NCI-H1417 treated with DMSO at 0.1 percent for 48 hours (cell line): ENCODE measurements at regions not wholly inside any gene's neighbourhood (a gene's known extent, or its start where the extent isn't known, plus 50 kb on each side); places are given as distances from the start of the nearest gene placed in this dataset.

Experiments used
- DNase-seq: peaks from one replicate; lab custom pipeline; 2025; lab: John Stamatoyannopoulos, UW

DNA sequence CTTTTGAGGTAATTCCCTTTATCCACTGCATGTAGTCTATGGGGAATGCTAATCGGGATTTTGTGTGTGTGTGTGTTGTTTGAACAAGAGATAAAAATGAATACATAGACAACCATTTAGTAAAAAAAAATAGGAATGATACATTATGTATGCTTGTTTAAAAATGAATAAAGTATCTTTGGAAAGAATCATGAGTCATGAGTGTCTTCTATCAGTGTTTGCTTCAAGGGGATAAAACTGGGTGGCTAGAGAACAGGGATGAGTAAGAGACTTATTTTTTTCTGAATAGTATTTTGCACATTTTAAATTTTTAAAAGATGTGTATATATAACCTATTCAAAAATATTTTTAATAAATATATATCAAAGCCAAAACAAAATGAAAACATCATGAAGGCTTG, 839.4 kb upstream of the ADGRL4 start:
- DNase-seq: no peak

DNA sequence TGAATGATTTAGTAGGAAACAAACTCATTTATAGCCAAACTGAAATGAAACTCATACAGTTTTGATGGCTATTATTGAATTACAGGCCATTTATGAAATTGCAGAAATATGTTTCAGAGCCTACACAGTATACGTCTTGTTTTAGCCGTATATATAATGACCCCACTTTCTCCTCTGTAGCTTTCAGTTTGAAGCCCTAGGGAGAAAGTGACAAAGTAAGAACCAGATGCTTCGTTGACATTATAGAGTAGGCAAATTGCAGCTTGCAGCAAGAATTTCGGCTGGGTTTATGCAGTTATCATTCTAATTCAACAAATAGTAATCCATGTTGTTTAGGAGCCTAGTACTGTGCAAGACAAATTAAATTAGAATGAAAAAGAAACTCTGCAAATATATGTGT, 836.3 kb upstream of the ADGRL4 start:
- DNase-seq: no peak

DNA sequence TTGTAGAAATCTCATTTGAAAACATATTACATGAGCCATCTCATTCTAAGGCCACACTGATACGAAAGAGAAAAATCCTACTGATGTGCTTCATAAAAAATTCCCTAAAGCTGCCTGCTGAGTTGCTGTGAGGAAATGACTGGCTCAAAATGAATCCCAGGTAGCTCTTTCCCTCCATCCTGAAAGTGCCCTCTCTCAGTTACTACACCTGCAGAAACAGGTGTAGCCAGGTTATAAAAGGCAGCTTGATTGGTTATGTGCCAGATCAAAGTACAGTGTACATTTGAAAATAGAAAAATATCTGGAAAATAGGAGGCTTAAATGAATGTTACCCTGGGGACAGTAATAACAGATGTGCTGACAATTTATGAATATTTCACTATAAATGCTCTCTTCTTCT, 833.4 kb upstream of the ADGRL4 start:
- no peak for DNase-seq

DNA sequence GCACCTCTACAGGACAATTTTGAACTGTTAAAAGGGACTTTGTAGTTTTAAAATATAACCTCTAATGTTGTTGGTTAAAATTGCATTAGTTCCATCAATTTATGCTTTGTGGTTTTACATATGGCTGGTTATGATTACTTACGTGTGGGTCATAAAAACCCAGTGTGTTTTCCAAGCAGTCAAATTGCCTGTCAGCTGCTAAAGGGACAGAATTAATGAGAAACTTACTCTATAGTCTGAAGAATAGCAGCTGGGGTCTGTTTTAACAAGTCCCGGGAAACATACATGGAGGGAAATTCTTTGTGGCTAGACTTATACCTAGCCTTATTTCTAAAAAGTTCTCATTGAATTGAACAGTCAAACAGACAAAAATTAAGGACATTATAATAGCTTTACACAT, 820.9 kb upstream of the ADGRL4 start:
- DNase-seq: no peak

DNA sequence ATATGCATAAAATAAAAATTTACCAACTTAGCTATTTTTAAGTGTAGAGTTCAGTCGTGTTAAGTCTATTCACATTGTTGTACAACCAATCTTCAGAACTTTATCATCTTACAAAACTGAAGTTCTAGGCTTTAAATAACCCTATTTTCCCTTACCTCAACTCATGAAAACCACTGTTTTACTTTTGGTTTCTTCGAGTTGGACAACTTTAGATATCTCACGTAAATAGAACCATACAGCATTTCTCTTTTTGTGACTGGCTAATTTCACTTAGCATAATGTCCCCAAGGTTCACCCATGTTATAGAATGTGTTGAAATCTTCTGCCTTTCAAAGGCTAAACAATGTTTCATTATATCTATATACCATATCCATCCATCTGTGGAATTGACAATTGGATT, 819.0 kb upstream of the ADGRL4 start:
- DNase-seq: no peak

DNA sequence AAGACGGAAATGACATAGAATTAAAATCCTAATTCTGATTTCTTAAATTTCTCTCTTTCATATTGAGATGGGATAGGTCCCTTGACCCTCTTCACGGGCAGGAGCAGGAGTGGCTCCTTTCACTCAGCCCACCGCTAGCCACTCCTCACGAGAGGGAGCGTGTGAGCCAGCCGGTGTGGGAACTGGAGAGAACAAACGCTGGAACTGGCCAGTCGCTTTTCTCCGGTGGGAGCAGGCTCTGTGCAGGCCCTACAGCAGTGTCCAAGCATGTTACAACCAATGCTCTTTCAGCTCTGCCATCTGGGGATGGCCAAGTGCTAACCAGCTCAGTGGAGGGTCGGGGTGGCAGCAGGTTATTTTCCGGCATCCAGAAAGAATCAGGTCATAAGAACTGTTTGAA, 815.5 kb upstream of the ADGRL4 start:
- DNase-seq: no peak

DNA sequence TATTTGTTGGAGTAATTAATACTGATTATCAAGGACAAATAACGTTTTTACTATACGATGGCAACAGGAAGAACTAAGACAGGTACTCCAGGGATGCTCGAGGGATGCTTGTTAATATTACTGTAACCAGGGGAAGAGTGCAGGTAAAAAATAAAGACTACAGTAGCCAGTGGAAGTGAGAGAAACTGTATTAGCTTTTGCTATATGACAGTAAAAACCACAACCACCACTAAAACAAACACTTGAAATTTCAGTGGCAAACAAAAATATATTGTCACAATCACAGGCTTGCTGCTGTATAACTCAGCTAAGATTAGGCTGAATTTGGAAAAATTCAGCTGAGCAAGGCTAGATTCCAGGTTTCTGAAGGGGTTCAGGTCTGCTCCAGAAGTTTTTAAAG, 812.6 kb upstream of the ADGRL4 start:
- no peak for DNase-seq

DNA sequence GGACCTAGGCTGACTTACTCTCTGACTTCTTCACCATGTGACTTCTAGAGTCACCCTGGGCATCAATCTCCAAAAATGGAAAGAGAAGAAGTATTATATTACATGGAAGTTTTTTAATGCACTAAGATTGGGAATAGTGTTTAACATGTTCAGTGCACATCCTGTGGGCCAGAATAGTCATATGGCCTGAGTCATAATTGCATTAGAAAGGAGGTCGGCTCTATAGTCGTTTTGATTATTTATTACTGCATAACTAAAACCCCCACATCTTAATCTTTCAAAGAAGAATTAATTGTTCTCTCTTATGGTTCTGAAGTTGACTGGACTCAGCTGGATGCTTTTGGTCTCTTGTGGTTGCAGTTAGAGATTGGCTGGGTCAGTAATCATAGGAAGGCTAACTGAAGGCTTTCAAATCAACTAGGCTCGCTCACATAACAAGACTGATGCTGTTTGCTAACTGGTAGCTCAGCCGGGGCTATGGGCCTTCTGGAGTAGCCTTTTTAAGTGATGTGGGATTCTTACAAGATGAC, 810.6 kb upstream of the ADGRL4 start:
- DNase-seq: no peak

DNA sequence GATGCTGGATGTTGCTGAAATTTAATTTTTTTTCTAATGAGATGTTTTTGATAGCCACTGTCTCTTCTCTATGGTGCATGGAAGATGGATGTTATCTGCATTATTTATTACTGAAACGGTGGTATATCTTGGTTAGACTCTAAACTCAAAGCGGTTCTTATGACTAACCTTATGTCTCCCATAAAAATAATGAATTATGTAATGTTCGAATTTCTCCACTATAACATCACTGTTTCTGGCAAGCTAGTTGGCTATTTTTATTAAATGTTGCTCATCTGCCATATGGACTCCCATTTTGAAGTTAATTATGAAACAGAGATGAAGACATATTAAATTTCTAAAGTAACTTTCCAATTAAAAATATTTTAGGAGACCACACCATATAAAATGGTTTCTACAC, 808.6 kb upstream of the ADGRL4 start:
- DNase-seq: no peak

DNA sequence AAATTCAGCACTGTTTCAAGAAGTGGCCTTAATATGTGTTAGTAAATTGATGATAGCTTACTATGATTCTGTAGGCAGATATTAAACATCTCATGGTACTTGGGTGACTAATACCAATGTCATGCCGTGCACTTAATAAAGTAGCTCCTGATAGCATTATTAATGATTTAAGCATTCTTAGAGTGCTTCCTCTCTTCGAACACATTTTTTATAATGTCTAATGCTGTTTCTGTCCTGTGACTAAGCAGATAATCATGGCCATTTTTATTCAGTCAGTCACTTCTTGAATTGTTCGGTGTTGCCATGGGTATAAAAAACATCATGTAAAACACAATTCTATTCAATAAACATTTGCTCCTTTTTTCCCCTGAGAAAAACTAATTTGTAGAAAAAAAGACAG, 804.6 kb upstream of the ADGRL4 start:
- DNase-seq: no peak

DNA sequence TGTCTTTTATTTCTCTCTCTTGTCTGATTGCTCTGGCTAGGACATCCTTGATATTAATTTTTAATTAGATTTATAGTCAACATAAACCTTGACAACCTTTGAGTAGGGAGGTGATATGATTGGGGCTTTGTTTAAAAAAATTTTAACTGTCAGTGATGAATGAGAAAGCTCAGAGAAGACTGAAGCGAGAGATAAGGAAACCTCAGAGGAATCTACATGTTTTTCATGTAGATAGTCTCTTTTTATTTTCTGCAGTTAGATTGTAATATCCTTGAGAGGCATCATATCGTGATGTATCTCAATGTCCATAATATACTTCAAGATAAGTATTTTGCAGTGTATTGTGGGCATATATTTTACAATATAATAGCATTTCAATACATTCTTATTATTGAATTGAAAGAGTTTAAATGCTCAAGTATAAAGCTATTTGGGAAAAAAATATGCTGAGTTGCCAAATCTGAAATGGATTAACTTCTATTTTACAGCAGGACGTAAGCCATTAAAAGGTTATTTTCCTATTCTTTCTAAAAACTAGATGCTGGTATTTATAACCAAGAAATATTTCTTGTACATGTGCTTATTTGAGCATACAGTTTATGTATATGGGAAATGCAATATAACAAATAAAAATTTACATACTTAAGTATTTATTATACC, 802.4 kb upstream of the ADGRL4 start:
- no peak for DNase-seq

DNA sequence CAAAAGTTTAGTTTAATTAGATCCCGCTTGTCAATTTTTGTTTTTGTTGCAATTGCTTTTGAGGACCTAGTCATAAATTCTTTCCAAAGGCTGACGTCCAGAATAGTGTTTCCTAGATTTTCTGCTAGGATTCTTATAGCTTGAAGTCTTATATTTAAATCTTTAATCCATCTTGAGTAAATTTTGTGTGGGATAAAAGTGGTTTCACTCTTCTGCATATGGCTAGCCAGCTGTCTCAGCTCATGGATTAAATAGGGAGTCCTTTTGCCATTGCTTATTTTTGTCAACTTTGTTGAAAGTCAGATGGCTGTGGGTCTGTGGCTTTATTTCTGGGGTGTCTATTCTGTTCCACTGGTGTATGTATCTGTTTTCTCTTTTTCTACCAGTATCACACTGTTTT, 801.3 kb upstream of the ADGRL4 start:
- DNase-seq: no peak

DNA sequence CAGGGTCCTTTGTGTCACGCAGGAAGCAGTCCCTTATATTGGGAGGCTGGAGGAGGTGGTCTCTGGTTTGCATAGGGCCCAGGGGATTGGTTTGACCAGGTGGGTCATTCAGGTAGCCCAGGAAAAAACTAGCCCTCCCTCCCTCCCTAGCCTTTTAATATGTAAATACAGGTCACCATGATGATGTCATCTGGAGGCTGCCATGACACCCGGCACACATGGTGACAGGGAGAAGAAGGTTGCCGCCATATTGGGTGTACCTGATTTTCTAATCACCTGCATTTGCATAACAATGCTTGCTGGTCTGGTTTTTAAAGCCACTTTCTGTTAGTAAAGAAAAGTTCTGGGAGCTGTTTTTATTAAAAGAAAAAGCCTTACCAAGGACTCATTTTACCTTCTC, 791.0 kb upstream of the ADGRL4 start:
- no peak for DNase-seq

DNA sequence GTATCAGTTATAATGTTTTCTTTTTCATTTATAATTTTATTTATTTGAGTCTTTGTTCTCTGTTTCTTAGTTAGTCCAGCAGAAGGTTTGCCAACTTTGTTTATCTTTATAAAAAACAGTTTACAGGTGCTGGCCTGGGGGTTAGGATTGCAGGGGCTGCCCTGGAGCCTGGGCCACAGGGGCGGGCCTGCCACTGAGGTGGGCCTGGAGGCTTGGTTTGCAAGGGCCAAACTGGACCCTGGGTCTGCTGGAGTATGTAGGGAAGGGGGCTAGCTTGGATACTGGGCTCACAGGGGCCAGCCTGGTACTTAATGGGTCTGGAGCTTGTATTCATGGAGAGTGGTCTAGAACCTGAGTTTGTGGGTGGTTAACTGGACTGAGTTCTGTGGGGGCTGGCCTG, 789.9 kb upstream of the ADGRL4 start:
- DNase-seq: no peak

DNA sequence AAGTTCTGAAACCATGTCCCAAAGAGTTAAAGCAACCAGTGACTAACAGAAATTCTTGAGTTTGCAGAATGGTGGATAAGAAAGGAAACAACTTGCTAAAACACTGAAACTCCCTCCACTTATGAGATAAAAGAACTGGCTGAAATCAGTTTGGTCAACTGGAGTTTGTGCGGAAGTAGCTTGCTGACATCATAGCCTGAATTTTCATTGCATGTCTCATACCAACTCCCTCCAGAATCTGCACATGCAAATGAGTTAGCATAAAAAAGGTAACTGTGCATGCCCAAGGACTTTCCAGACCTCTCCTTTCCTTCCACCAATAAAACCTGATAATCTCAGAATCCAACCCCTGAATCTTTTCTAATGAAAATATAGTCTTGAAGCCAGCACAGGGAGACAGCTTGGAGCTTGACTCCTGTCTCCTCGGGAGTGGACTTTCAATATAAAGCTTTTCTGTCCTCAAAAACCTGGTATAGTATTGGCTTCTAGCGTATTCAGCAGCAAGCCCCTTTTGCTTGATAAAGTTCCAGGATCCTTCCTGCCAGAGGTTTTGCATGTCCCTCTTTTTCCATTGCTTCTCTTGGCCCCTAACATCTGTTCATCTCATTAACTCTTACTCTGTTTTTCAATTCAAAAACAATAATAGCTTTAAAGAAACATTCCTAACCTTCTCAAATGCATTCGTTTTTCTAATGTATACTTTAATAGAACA, 785.8 kb upstream of the ADGRL4 start:
- no peak for DNase-seq

DNA sequence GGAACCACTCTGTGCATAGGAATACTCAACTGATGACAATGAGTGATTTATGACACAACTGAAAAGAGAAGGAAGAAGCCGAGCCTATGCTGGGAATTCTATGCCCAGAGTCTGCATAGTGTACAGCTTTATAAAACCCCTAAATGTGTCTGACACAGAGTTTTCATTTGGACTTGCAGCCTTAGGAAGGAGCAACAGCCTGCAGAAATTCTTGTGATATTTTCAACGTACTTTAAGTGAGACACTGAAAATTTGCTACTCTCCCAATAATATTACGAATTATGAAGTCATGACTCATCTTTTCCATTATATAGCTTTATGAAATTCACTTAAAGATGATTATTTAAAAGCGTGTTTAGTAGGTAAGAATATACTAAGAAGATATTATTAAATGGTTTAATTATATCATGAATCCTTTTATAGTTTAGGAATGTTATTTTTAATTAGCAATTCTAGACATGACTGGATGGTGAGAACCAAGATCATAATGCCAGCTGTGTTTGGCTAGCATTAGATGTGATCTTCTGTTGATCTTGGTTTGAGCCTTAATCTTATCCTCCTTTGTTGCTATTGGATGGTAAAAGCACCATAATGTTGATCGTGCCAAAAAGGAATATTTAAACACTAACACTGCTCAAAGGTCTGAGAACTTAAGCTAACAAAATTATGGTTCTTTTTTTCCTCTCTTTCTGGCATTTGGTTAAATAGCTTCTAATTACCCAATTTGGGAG, 785.1 kb upstream of the ADGRL4 start:
- no peak for DNase-seq

DNA sequence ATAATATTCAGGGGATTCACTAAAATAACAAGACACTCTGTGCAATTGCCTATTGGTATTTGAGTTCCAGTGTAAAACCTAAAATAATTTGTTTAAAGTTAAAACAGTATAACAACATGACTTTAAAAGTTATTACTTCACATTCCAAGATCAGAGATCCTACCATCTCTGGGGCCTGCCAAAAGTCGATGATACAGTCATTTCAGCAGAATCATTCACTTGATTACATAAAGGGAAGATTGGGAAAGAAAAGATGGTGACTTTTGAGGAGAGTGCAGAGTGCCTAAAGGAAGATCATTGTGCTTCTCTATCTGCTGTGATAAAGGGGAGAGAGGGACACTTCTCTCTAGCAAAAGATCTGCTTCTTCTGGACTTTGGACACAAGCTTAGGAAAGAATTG, 784.4 kb upstream of the ADGRL4 start:
- no peak for DNase-seq

DNA sequence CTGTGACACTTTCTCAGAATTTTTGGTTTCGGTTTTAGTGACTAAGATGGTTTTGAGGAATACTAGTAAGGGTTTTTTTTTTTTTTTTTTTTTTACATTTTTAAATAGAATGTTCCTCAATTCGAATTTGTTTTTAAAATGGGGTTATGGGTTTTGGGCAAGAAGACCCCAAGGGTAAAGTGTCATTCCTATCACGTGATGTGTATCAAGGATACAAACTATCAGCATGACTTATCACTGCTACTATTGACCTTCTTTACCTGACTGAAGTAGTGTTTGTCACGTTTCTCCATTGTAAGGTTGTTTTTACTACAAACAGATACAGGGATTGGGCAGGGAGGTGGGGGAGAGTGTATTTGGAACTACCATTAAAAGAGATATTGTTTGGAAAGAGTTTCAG, 781.1 kb upstream of the ADGRL4 start:
- no peak for DNase-seq

DNA sequence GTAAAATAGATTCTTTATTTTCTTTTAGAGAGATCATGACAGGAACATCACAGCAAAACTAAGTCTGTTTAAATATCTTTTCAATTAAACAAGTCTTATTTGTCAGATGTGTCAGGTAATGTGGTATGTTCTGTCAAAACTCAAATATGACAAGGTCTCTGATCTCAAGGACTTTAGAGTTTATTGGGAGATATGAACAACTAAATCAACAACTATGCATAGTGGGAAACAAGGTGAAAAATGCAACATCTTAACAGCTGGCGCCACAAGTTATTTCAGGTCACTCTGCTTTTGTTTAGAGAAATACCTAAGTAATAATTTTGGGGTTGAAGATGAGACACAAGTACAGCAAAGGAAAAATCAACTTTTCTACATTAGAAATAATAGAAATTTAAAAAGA, 779.4 kb upstream of the ADGRL4 start:
- DNase-seq: no peak

DNA sequence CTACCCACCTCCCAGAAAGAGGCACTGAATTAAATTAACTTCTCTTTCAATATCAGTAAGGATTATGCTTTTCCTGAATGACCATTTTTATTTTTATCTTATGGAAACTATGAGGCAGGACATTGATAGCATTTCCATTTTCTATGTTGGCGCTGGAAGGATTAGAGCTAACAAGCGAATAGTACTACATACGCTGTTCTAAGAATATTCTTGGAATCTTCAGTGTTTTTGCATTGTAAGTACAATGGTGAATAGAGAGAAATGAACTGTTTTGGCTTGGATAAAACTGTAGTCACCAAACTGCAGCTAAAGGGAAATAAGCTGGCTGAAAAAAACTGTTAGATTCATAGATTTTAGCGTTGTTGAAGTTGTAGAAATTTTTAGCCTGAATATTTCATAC, 779.0 kb upstream of the ADGRL4 start:
- no peak for DNase-seq

DNA sequence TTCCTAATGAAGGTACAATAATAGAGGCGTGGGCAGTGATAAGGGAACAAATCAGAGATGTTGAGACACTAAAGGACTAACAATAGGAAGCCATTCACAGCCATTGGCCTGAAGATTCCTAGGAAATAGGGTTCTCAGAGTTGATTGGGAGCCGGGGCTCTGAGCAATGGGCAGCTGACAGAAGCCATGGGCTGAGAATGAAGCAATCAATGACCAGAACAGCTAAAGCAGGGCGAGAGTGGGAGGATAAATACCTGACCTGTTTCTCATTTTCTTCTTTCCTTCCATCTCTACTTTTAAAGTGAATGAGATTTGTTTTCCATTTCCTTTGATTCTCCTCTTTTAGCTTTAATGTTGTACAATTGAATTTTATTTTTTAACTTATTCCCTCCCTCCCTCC, 774.7 kb upstream of the ADGRL4 start:
- DNase-seq: no peak

DNA sequence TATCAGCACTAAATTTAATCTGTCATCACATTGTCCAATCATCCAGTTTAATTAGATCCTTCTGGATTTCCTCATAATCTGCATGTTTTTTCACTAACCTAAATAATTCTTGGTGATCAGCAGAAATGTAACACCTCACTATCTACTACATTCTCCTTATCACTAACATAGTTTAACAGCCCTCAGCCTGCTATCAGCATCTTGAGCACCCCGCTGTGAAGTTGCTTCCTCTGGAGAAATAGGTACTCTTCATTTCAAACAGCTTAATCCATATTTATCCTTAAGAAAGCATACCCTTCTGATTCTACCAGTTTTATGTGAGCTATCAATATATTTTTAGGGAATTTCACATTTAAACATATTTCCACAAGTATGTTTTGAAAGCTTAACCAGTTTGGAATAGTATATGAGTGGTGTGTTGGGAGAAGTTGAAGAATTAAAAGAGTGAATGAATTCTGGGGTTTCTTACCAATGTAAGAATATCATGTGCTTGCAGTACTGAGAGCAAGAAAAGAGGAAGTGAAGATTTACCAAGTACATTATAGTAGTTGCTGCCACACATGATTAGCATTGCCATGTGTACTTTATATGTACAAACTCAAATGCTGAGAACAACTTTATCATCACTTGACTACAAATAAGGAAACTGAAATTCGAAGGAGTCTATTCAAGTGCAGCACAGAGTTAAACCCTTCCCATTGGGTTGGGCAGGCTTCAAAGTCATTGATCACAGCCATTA, 771.1 kb upstream of the ADGRL4 start:
- no peak for DNase-seq

DNA sequence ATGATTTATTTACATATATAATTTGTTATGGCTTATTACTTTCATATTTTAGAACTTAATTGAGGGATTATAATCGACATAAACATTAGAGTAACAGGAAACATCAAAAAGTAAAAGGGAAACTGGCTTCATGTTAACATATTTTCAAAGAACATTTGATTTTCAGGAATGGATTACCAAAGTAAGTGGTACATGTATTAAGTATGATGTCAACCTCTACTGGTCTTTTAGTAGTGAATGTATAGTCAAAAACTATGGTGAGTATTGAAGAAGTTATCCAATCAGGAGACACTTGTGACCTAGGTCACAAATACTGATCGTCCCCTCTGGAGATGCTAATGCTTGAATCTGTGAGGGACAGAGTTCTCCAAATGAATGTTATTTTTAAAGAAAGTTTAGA, 768.9 kb upstream of the ADGRL4 start:
- no peak for DNase-seq
